ENCODE measurements at regions not wholly inside any gene's neighbourhood (a gene's known extent, or its start where the extent isn't known, plus 50 kb on each side); places are given as distances from the start of the nearest gene placed in this dataset.

DNA sequence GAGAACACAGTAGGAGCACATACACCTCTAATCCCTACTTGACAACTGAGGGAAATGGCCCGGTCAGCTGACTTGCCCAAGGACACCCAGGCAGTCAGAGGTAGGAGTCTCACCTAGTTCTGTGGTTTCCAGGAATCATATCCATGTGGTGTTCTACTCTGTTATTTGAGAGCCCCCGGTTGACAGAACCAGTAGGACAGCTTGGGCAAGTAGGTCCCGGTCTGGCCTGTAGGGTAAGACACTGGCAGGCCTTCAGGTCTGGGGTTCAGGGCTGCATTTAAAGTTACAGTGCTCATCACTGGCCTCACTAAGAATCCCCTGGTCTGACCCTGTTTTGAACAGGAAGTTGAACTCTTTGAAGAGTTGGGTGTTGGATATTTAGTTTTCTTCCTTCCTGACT is 476.1 kb downstream of the SHQ1 start:
- DNase-seq (ENCODE audit: low read depth) = no peak

DNA sequence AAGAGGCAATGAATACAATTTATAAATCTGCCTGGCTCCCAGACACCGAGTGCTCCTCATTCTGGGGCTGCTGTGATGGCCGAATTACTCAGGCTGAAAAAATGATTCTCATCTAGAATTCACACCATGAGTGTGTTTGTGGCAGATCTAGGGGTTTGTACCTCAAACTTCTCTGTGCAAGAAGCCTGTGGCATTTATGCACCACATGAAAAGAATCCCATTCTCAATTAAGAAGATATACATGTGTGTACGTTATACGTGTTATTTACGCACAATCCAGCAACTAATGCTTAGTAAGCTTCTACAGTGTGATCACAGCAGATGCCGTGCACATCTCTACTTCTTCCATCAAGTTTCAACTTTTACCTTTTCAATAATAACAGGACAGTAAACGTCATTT is 476.8 kb downstream of the SHQ1 start:
- DNase-seq (ENCODE audit: low read depth) = no peak

- DNase-seq (ENCODE audit: low read depth) = no peak
Measured at GRCh38 chr3:72370947-72371346, 477.3 kb downstream of the SHQ1 start.

GRCh38 chr3:72369681-72370080 is 478.6 kb downstream of the SHQ1 start:
- no peak for DNase-seq (ENCODE audit: low read depth)

GRCh38 chr3:72368331-72368975 is 479.8 kb downstream of the SHQ1 start:
- no peak for DNase-seq (ENCODE audit: low read depth)

DNA sequence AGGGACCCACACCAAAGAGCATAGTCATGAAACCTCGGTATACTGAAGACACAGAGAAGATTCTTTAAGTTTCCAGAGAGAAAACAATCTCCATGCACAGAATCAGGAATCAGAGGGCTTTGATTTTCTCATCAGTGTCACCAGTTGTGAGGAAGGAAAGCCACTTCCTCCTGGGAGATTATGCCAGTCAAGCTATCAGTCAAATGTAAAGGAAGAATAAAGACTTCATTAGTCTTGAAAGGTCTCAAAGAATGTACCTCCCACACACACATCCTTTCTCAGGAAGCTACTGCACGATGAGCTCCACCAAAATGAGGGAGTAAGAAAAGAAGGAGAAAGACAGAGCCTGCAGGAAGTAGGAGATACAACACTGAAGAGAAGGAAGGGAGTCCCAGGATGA is 486.3 kb downstream of the SHQ1 start:
- DNase-seq (ENCODE audit: low read depth) = no peak

GRCh38 chr3:72359743-72360142 is 488.5 kb downstream of the SHQ1 start:
- no peak for DNase-seq (ENCODE audit: low read depth)

GRCh38 chr3:72355168-72355567 is 493.1 kb downstream of the SHQ1 start:
- no peak for DNase-seq (ENCODE audit: low read depth)

GRCh38 chr3:72354486-72354885 is 493.8 kb downstream of the SHQ1 start:
- no peak for DNase-seq (ENCODE audit: low read depth)

DNA sequence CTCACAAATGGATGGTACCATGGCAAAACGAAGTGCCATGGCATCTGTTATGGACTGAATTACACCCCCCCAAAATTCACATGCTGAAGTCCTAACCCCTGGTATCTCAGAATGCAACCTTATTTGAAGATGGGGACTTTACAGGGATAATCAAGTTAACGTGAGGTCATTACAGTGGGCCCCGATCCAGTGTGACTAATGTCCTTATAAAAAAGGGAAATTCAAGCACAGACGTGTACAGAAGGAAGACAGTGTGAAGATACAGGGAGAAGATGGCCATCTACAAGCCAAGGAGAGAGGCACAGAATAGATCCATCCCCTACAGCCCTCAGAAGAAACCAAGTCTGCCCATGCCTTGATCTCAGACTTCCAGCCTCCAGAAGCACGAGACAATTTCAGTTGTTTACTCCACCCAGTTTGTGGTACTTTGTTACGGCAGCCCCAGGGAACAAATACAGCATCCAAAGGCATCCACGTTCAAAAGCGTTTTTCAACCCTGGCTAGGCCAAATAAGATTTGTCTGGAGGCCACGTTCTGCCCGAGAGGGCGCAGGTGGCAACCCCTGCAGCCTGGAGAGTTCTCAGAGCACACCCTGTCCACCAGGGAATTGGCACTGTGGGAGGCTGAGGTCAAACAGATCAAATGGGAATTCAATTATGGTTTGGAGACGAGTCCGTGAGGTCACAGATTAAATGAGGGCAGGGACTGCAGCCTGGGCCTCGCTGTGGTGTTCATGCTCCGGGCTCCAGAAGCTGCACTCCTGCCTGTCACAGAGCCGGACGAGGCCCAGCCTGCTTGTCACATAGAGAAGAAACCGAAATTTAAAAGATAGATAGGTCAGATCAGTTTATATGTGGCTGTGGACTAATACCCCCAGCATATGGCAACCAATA is 494.8 kb downstream of the SHQ1 start:
- DNase-seq (ENCODE audit: low read depth) = no peak

DNA sequence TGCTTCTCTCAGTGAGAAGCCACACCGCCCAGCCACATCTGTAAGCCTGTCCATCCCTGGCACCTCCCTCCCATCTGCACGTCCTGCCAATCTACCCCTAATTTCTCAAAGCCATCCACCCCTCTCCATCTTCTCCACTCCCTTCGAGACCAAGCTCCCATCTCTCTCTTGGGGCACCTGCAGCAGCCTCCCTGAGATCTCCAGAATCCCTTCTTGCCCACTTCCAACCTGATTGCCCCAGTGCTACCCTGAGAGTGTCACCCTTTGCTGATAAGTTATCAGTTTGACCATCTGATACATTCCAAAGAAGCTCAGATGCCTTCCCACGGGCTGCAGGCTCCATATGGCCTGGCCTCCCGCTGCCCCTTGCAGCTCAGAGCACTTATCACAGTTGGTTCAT is 496.1 kb downstream of the SHQ1 start:
- no peak for DNase-seq (ENCODE audit: low read depth)

GRCh38 chr3:72351536-72351935 is 496.7 kb downstream of the SHQ1 start:
- DNase-seq (ENCODE audit: low read depth) = no peak

- no peak for DNase-seq (ENCODE audit: low read depth)
Measured at GRCh38 chr3:72350761-72351505, 497.3 kb downstream of the SHQ1 start.

GRCh38 chr3:72348357-72348756 is 499.9 kb downstream of the SHQ1 start:
- no peak for DNase-seq (ENCODE audit: low read depth)

DNA sequence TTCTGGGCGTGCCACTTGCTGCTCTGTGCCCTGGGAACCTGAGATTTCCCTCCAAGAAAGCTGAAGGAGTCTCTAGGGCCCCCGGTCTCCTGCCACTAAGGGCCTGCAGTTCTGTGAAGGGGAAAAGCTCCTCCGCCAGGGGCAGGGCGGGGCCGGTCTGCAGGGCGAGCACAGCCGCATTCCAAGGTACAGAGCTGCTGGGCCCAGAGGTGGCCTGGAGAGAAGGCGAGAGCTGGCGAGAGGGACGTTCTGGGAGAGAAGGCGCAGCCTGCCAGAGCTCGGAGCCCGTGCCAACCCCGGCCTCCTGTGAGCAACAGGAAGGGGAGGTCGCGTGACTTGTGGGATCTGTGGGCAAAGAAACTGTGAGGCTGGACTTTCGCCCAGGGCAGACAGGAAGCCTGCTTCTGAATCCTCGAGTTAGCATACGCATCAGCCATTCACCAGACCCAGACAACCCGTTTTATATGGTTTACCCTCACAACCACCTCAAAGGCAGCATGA is 500.4 kb downstream of the SHQ1 start:
- peak; percentile 85 for DNase-seq (ENCODE audit: low read depth)

- peak; percentile 97 for DNase-seq (ENCODE audit: low read depth)
Measured at GRCh38 chr3:72346526-72346926, 501.7 kb downstream of the SHQ1 start.

- no peak for DNase-seq (ENCODE audit: low read depth)
Measured at GRCh38 chr3:72345980-72346379, 502.3 kb downstream of the SHQ1 start.

DNA sequence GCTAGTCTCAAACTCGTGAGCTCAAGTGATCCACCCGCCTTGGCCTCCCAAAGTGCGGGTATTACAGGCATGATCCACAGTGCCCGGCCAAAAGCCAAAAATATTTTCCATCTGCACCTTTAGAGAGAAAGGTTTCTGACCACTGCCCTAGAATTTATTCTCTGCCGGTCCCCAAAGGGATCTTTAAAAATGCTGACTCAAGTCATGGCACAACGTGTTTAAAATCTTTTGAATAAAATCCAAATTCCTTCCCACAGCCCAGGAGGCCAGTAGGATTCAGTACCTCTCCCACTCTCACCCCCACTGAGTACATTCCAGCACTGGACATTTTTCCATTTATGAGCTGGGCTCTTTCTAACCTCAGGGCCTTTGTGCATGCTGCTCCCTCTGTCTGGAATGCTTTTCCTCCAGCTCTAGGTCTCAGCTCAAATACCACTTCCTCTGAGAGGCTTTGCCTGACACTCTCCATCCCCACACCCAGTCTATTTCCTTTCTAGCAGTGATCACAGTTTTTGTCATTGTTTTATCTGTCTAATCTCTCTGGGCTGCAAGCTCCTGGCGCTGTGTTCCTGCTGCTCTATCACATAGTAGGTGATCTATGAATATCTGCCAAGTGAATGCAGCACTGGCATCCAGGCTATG is 502.9 kb downstream of the SHQ1 start:
- no peak for DNase-seq (ENCODE audit: low read depth)

- no peak for DNase-seq (ENCODE audit: low read depth)
Measured at GRCh38 chr3:72344647-72345046, 503.6 kb downstream of the SHQ1 start.

- DNase-seq (ENCODE audit: low read depth) = no peak
Measured at GRCh38 chr3:72344236-72344635, 504.0 kb downstream of the SHQ1 start.

DNA sequence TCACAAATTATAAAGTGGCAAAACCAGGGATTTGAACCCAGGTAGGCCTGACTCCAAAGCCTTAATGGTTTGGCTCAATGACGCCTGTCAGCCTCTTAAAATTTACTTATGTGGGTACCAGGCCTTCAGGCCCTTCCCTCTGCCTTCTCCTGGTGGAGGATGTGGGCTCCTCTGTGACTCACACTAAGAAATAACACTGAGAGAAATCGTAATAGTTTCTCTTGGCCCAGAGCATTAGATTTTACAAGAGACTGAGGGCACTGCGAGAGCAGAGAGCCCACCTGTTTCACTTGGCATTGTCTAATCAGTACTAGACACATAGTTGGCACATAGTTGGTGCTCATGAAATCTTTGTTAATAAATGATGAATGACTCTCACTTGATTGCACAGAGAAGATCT is 505.2 kb downstream of the SHQ1 start:
- DNase-seq (ENCODE audit: low read depth) = no peak

DNA sequence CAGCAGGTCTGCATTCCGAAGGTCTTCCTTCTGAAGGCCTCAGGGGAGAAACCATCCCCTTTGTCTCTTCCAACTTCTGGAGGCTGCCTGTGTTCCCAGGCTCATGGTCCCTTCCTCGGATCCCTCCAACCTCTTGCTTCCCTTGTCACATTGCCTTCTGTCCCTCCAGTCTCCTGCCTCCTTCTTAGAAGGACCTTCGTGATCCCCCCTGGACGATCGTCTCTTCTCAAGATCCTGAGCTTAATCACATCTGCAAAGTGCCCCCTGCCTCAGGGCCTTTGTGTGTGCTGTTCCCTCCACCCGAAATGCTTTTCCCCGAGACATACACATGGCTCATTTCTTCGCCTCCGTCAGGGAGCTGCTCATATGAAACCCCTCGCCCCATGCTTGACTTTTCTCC is 505.8 kb downstream of the SHQ1 start:
- DNase-seq (ENCODE audit: low read depth) = no peak

All from GM04504 (cell line).